CD4-positive, alpha-beta T cell (primary cell): ENCODE measurements at regions not wholly inside any gene's neighbourhood (a gene's known extent, or its start where the extent isn't known, plus 50 kb on each side); places are given as distances from the start of the nearest gene placed in this dataset.

Source experiments
- ATAC-seq: fragments of 200-7000 bp; cut with Tn5 transposase; one replicate; pipeline ENCODE4 v1.10.0; 2022; ENCODE audit warnings: mild to moderate bottlenecking; ENCODE audit not compliant: poor library complexity
- CTCF ChIA-PET: fragments of 350-600 bp; sonication (Branson Sonifier 250); formaldehyde crosslinking; loops from one replicate; lab custom pipeline; 2021; ENCODE audit warnings: antibody characterized with exemption, inconsistent platforms; lab: Charles Lee
- POLR2A ChIA-PET: fragments of 350-600 bp; sonication (Branson Sonifier 250); formaldehyde crosslinking; loops from one replicate; lab custom pipeline; 2021; ENCODE audit warnings: antibody characterized with exemption, inconsistent platforms; lab: Charles Lee
- DNase-seq, 14 experiments: peaks; one replicate each; pipeline ENCODE4 v3.0.0-alpha.2; 2013 to 2020; ENCODE audit warnings: mixed read lengths in 2 of 14
- H3K27ac ChIP-seq, 2 donors: one replicate each; pipeline versions ENCODE4 v1.5.1 to v1.7.0; 2013; ENCODE audit warnings: low read length in 2 of 2, low read depth in 1 of 2, mild to moderate bottlenecking in 1 of 2
- H3K27me3 ChIP-seq, 2 experiments: 1 replicate in 1 of 2; 2 replicates in 1 of 2; pipeline versions ENCODE4 v1.6.1 to v1.7.0; 2013; ENCODE audit warnings: low read length in 2 of 2, control low read depth in 1 of 2, mild to moderate bottlenecking in 1 of 2, moderate library complexity in 1 of 2; ENCODE audit not compliant: insufficient read depth in 2 of 2, control insufficient read depth in 1 of 2
- H3K36me3 ChIP-seq: one replicate; pipeline ENCODE4 v1.6.1; 2013; ENCODE audit warnings: low read length, control low read depth; ENCODE audit not compliant: insufficient read depth
- H3K4me1 ChIP-seq: one replicate; pipeline ENCODE4 v1.6.1; 2013; ENCODE audit warnings: low read length, control low read depth; ENCODE audit not compliant: insufficient read depth
- H3K4me3 ChIP-seq: one replicate; pipeline ENCODE4 v1.5.1; 2013; ENCODE audit warnings: mild to moderate bottlenecking, low read length, moderate library complexity
- H3K9me3 ChIP-seq, 2 experiments: 1 replicate in 1 of 2; 2 replicates in 1 of 2; pipeline versions ENCODE4 v1.6.1 to v1.7.0; 2013; ENCODE audit warnings: low read length in 2 of 2, mild to moderate bottlenecking in 2 of 2, control low read depth in 1 of 2, moderate library complexity in 1 of 2; ENCODE audit not compliant: control insufficient read depth in 1 of 2, insufficient read depth in 1 of 2
- H3K27ac Mint-ChIP-seq: one replicate; pipeline ENCODE4 v1.8.0; 2020; ENCODE audit warnings: mixed read lengths
- H3K27me3 Mint-ChIP-seq: one replicate; pipeline ENCODE4 v1.8.0; 2021; ENCODE audit warnings: mixed read lengths
- H3K36me3 Mint-ChIP-seq: one replicate; pipeline ENCODE4 v1.8.0; 2021; ENCODE audit warnings: low read depth, mixed read lengths
- H3K4me1 Mint-ChIP-seq: one replicate; pipeline ENCODE4 v1.8.0; 2021; ENCODE audit warnings: low read depth, mixed read lengths
- H3K4me3 Mint-ChIP-seq: one replicate; pipeline ENCODE4 v1.8.0; 2020; ENCODE audit warnings: mild to moderate bottlenecking, mixed read lengths
- H3K9me3 Mint-ChIP-seq: one replicate; pipeline ENCODE4 v1.8.0; 2020; ENCODE audit warnings: mixed read lengths
- intact Hi-C, 2 experiments: fragments of 100-400 bp; cut with DNase I in 1 of 2; cut with micrococcal nuclease in 1 of 2; formaldehyde crosslinking; loops; one replicate each; pipeline versions ENCODE4 v1.15.1 to v1.9.0; 2023 to 2025; cut with DNase I, micrococcal nuclease
- TF ChIP-seq, protein P1 (sequence below): fragments of 200-600 bp; IDR thresholded peaks from one replicate; pipeline ENCODE4 v1.8.0; 2022; ENCODE audit warnings: antibody characterized with exemption, mild to moderate bottlenecking

DNA sequence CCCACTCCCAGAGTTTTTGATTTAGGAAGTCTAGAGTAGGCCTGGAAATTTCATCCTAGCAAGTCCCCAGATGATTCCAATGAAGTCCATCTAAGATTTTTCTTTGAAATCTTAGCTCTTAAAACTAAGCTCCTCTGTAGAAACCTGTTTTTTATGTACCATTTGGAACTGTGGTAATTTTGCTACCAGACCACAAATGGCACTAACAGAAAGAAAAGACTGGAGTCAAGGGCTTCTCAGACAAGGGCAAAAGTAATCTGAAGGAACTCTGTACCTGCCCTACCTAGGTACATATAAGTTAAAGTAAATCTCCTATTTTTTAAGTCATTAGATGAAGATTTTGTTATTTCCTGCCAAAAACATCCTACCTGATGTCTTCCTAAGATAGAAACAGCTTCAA is 155.0 kb upstream of the HTR1E start:
- intact Hi-C loops = no loop called here
- TF ChIP-seq, protein P1, sequence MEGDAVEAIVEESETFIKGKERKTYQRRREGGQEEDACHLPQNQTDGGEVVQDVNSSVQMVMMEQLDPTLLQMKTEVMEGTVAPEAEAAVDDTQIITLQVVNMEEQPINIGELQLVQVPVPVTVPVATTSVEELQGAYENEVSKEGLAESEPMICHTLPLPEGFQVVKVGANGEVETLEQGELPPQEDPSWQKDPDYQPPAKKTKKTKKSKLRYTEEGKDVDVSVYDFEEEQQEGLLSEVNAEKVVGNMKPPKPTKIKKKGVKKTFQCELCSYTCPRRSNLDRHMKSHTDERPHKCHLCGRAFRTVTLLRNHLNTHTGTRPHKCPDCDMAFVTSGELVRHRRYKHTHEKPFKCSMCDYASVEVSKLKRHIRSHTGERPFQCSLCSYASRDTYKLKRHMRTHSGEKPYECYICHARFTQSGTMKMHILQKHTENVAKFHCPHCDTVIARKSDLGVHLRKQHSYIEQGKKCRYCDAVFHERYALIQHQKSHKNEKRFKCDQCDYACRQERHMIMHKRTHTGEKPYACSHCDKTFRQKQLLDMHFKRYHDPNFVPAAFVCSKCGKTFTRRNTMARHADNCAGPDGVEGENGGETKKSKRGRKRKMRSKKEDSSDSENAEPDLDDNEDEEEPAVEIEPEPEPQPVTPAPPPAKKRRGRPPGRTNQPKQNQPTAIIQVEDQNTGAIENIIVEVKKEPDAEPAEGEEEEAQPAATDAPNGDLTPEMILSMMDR = no peak
- ChIA-PET CTCF (no interaction called here), POLR2A (no interaction called here)
- no peaks in the 10 kb centered on the region for H3K9me3 Mint-ChIP-seq
- Histone ChIP-seq H3K4me1 (no peaks in the 10 kb centered on the region), H3K9me3 (no peaks in the 10 kb centered on the region), H3K27me3 (no peaks in the 10 kb centered on the region), H3K27ac (no peak overlapping the region), H3K36me3 (no peaks in the 10 kb centered on the region), H3K4me3 (no peak overlapping the region)
- H3K27me3 Mint-ChIP-seq = no peaks in the 10 kb centered on the region
- ATAC-seq (no peak), DNase-seq (no peak)
- no peak overlapping the region for H3K4me3 Mint-ChIP-seq
- no peak overlapping the region for H3K27ac Mint-ChIP-seq
- H3K4me1 Mint-ChIP-seq = no peaks in the 10 kb centered on the region
- H3K36me3 Mint-ChIP-seq = no peaks in the 10 kb centered on the region

DNA sequence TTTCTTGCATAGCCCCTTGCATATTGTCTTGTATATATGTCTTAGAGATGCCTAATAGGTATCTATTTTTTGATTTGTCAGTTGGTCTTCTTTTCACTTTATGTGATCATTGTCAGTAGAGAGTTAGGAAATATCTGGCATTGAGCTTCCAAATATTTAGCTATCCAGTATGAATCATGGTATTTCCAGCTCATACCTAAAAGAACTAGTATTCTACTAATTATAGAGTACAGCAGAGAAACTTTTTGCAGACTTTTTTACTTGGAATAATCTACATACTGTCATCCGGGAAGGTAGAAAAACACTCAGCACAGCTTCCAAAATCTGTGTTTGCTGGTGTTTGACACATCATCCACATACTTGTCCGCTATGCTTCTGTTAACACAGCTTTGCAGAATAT is 156.4 kb upstream of the HTR1E start:
- H3K27me3 ChIP-seq = no peaks in the 10 kb centered on the region
- no peaks in the 10 kb centered on the region for H3K27me3 Mint-ChIP-seq
- ChIA-PET POLR2A (no interaction called here), CTCF (no interaction called here)
- no peaks in the 10 kb centered on the region for H3K36me3 Mint-ChIP-seq
- no peaks in the 10 kb centered on the region for H3K9me3 ChIP-seq
- H3K4me1 Mint-ChIP-seq = no peaks in the 10 kb centered on the region
- no peaks in the 10 kb centered on the region for H3K4me1 ChIP-seq
- H3K36me3 ChIP-seq = no peaks in the 10 kb centered on the region
- no peak overlapping the region for H3K27ac Mint-ChIP-seq
- ATAC-seq = no peak
- no peak overlapping the region for H3K4me3 Mint-ChIP-seq
- DNase-seq = no peak
- TF ChIP-seq, protein P1 = no peak
- no peaks in the 10 kb centered on the region for H3K9me3 Mint-ChIP-seq
- intact Hi-C loops = no loop called here
- H3K27ac ChIP-seq = no peak overlapping the region
- H3K4me3 ChIP-seq = no peak overlapping the region

DNA sequence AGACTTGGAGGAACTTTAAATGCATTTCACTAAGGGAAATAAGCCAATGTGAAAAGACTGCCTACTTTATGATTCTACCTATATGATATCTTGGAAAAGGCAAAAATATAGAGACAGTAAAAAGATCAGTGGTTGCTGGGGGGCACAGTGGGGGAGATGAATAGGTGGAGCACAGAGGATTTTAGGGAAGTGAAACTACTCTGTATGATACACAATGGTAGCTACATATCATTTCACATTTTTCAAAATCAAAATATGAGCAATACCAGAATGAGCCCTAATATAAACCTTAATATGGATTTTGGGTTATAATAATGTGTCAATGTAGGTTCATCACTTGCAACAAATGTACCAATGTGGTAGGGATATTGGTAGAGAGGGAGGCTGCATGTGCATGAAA is 161.4 kb upstream of the HTR1E start:
- H3K36me3 Mint-ChIP-seq = no peaks in the 10 kb centered on the region
- H3K9me3 Mint-ChIP-seq = peaks cover 2% of the 10 kb centered on the region
- no peaks in the 10 kb centered on the region for H3K27me3 Mint-ChIP-seq
- ChIA-PET CTCF (no interaction called here), POLR2A (no interaction called here)
- no peaks in the 10 kb centered on the region for H3K27me3 ChIP-seq
- H3K4me1 Mint-ChIP-seq = no peaks in the 10 kb centered on the region
- no peak overlapping the region for H3K27ac Mint-ChIP-seq
- no peak for ATAC-seq
- TF ChIP-seq, protein P1 = no peak
- intact Hi-C loops = no loop called here
- H3K27ac ChIP-seq = no peak overlapping the region
- DNase-seq = no peak
- no peak overlapping the region for H3K4me3 Mint-ChIP-seq
- no peaks in the 10 kb centered on the region for H3K4me1 ChIP-seq
- H3K4me3 ChIP-seq = no peak overlapping the region
- H3K36me3 ChIP-seq = no peaks in the 10 kb centered on the region
- no peaks in the 10 kb centered on the region for H3K9me3 ChIP-seq
